Activated gamma-delta T cell treated with anti-CD3 and anti-CD28 coated beads, Interleukin-2, amount 50 U/mL, for 16 hours (primary cell): ENCODE measurements at regions not wholly inside any gene's neighbourhood (a gene's known extent, or its start where the extent isn't known, plus 50 kb on each side); places are given as distances from the start of the nearest gene placed in this dataset.

Source experiments
- DNase-seq: peaks from one replicate; pipeline ENCODE4 v3.0.0-alpha.2; 2020; ENCODE audit warnings: low read depth

- DNase-seq: no peak
Measured at GRCh38 chr6:153787341-153787606, 251.8 kb upstream of the OPRM1 start.

DNA sequence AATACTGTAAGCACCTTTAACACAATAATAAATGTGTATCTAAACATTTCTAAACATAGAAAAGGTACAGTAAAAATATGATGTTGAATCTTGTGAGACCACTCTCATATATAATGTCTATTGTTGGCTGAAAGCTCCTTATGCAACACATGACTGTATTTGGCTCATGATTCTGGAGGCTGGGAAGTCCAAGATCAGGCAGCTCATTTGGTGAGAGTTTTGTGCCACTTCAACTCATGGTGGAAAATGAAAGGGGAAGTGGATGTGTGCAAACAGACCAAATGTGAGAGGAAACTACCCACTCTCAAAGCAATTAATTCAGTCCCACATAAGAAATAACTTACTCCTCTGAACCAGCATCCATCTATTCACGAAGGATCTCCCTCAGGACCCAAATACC lies 257.7 kb upstream of the OPRM1 start:
- DNase-seq: no peak

GRCh38 chr6:153780011-153780410 lies 259.0 kb upstream of the OPRM1 start:
- no peak for DNase-seq

- no peak for DNase-seq
Measured at GRCh38 chr6:153778216-153778615, 260.8 kb upstream of the OPRM1 start.

DNA sequence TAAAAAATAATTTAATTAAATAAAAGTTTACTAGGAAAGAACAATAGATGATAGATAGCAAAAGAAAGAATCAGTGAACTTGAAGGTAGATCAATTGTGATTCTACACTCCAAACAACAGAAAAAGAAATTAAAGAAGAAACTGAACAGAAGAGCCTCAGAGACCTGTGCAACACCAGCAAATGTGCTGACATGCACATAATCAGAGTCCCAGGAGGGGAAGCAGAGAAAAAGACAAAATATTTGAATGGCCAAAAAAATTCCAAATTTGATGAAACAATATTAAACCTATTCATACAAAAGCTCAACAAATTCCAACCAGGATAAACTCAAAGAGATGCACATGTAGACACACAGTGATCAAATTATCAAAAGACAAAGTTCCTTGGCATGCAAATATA lies 267.5 kb upstream of the OPRM1 start:
- no peak for DNase-seq

- no peak for DNase-seq
Measured at GRCh38 chr6:153767127-153767526, 271.9 kb upstream of the OPRM1 start.

- no peak for DNase-seq
Measured at GRCh38 chr6:153758516-153758915, 280.5 kb upstream of the OPRM1 start.

DNA sequence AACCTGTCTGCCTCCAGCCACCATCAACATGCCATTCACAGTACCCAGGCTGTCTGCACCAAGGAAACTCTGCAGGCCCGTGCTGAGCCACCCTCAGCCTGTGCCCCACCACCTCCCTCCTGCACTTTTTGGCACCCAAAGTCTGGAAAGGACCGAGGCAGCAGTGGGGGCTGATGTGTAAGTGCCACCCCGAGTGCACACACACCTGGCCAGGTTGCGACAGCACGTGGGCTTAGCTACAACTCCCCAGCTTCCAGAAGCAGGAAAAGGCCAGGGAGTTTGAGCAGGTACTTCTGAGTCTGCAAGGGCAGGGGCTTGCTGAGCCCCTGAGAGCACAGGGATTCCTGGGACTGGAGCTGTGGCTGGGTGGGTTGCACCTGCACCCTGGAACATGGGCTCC lies 303.3 kb upstream of the OPRM1 start:
- DNase-seq: no peak

- DNase-seq: no peak
Measured at GRCh38 chr6:153729189-153729588, 309.9 kb upstream of the OPRM1 start.

DNA sequence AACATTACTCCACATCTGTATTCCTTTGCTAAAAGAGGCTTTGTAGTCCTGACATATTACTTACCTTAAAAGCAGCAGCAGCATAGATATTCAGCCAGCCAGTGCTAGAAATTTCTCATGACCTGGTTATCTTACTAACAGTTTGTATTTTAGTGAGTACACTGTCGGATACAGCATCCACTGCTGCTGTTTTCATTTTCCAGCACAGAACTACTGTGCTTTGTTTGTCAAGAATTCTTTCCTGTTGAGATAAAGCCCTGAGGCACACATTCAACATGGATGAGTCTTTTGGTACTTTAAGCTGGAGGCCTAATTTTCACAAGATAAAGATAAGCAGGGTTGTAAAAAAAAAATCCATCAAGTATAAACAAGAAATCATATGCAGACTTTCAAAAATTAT lies 311.2 kb upstream of the OPRM1 start:
- no peak for DNase-seq

DNA sequence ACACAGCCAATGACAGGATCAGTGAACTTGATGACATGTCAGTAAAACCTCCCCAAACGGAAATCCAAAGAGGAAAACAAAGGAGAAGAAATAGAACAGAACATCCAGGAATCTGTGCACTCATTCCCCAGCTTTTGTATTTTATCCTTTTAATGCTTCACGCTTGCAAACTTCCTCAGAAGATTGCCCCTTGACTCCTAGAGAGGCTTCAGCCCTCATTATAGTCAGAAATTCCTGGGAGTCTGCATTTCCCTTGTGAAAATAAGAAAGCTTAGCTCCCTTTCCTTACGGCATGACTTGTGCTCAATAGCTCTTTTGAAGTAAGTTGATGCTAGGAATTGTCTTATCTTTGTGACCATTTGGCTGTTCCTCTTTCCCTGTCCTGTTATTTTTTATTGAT lies 313.6 kb upstream of the OPRM1 start:
- DNase-seq: no peak

GRCh38 chr6:153720732-153721131 lies 318.3 kb upstream of the OPRM1 start:
- no peak for DNase-seq

- no peak for DNase-seq
Measured at GRCh38 chr6:153705429-153705828, 333.6 kb upstream of the OPRM1 start.

- DNase-seq: no peak
Measured at GRCh38 chr6:153702671-153703070, 336.4 kb upstream of the OPRM1 start.

DNA sequence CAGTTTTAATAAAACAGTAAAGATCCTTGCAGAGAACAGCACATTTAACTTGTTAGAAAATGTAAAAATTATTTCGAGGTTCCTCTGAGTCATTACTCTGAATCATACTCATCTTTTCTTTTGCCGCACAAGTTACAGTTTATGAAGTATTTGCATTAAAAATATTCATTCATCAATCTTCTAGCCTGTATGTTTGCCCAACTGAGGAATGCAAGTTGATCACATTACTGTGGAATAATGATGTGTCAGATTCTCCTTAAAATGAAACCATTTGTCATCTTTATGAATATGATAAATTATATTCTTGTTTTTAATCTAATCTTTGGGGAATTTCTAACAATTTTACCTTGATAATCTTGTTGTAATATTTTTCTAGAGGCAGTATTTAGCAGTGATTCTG lies 340.4 kb upstream of the OPRM1 start:
- DNase-seq: no peak

DNA sequence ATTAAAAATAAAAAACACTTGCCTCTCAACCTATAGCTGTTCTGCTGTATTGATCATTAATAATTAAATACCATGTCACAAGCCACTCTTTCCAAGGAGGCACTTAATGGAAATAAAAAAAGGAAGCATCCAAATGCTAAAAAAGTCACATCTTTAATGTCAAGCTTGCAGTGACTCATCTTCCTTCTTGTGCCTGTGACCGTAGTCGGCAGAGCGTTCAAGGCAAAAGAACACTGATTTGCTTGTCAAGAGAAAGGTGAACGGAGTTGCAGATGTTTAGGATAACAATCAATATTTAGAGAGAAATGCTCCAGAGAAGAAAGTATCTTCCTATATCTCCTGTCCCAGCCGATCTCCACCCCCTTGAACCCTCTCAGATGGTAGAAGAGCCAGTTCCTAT lies 341.0 kb upstream of the OPRM1 start:
- DNase-seq: no peak

DNA sequence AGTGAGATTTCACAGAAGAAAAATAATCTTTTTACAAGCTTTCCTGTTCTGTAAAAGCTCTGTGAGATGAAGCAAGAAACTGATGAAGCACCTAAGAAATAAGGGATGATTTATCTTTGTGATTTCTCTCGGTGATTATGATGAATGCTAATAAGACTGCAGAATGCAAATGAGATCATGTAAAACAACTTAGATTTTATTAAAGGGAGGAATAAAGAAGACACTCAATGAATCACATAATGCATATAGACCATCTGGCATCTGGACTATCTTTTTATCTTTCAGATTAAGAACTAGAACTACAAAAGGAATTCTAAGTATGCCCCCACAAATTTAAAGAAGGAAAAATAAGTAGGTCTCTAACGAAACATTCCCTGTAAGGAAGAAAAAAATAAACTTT lies 361.5 kb upstream of the OPRM1 start:
- no peak for DNase-seq

DNA sequence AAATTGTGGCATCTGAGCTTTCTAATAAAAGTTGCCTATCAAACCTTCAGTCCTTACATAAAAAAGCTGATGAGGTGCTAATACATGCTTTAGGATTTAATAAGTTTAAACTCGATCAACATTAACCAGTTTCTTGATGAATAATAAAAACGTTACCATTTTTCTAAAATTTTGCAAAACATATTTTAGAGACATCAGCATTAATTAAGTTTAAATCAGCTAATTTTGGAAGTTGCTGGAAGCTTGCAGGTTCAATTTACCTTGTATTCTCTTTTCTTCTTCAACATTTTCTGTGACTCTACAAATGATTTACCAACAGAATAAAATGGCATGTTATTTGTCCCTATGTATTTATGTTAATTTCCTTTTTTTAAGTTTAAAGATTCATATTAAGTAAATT lies 365.3 kb upstream of the OPRM1 start:
- DNase-seq: no peak

DNA sequence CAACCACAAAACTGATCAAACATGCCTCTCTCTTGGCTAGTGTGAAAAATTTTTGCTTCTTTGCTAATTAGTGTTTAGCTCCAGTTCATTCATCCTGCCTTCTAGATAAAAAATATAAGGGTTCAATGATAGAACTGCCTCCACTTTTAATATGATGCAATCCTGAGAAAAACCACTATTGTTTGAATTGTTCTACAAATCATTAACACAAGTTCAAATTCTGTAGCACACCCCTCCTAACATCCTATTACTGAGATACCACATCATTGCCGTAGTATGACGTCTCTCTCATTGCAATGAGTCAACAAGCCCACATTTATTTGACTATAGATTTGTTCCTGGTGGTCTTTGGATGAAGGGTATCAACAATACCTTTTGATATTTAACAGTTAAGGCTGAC lies 365.8 kb upstream of the OPRM1 start:
- no peak for DNase-seq

DNA sequence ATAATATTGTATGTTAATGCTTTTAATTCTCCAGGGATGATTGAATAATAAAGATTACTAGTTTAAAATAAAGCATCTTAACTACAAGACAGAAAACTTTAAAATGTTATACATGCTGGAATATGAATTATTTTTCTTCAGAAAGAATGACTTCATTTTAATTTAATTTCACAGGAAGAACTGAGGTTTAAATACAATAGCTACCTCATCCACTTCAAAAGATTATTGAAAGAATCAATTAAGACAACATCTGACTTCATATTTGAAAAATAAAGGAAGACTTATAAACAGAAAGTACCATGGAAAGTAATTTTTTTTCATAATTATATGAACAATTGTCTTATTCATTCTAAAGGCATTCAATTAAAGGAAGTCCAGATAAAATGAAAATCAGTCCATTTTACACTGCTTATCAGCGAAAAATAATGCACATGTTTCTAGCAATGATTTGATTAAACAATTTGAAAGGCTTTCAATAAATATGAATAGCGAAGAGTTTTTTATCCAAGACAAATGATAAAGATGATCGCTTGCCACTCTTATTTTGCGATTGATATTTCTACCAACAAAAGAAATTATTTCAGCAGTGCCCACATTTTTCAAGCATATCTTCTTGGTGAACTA lies 368.5 kb upstream of the OPRM1 start:
- DNase-seq: no peak

GRCh38 chr6:153668758-153669157 lies 370.3 kb upstream of the OPRM1 start:
- no peak for DNase-seq

GRCh38 chr6:153662982-153663381 lies 376.1 kb upstream of the OPRM1 start:
- DNase-seq: no peak

DNA sequence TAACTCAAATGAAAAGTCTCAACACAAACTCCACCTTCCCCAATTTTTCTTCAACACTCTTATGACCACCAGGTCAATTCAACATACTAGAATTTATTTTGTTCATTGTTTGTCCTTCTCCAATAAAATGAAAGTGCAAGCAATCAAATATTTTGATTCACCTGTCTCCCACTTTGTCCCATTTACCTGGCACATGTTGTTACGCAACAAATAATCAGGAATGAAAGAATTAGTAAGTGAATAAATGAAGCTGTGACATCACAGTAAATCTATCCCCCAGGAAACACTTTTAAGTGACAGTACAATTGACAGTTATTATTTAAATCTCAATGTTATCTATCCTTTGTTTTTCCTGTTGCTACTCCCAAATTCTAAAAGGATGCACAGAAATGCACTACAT lies 393.7 kb upstream of the OPRM1 start:
- no peak for DNase-seq

DNA sequence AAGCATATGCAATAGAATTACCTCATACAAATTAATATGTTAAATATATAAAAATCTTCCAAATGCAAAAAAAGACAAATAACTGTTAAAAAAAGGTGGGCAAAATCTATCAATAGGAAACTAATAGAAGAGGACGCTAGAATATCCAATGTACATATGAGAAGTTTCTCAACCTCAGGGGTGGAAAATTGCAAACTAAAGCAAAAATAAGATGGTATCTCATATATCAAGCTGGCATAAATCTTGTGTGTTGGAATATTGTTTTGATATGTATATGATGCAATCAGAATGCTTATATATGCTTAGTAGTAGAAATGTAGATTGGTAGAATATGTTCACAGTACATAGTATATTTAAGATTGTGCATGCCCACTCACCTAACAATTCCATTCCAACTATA lies 395.0 kb upstream of the OPRM1 start:
- DNase-seq: no peak

DNA sequence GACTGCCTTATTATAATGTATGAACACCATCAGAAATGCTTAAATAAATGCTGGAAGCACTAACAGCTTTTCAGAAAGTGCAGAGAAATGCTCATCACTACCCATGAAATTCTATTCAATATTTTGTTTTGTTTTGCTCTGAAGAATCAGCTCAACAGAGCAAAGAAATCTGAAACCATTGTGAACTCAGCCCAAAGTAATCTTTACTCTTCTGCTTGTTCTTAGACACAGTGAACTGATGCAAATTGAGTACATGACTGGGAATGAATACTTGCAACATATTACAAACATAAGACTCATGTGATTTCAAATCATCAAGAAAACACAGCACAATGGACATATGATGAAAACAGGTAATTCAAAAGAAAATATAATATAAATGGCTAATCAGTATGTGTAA lies 404.6 kb upstream of the OPRM1 start:
- no peak for DNase-seq
